Fibroblast of skin of back (primary cell): ENCODE measurements at regions not wholly inside any gene's neighbourhood (a gene's known extent, or its start where the extent isn't known, plus 50 kb on each side); places are given as distances from the start of the nearest gene placed in this dataset.
"Not testable (repeated sequence)": the region's sequence is repeated elsewhere in the genome, so short reads cannot be mapped to it uniquely, and the experiment has no call there.

Experiments used
- DNase-seq: peaks from one replicate; pipeline ENCODE4 v3.0.0-alpha.2; 2013

- DNase-seq = peak; percentile 80
These were observed 91.4 kb upstream of the RBMS1 start for GRCh38 chr2:160584972-160585494.

GRCh38 chr2:160590664-160591063, 97.1 kb upstream of the RBMS1 start:
- no peak for DNase-seq

DNA sequence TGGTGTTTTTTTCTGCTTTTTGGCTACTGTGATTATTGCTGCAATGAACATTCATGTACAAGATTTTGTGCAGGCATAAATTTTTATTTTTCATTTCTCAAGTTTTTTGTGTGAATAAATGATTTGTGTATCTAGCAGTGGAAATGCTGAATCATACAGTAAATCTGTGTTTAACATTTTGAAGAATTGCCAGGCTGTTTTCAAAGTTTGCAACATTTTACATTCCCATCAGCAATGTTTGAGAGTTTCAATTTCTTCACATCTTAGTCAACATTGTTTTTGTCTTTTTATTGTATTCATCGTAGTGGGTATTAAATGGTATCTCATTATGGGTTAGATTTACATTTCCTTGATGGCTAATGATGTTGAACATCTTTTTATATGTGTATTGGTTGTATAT, 98.8 kb upstream of the RBMS1 start:
- DNase-seq = no peak

- no peak for DNase-seq
These were observed 99.4 kb upstream of the RBMS1 start for GRCh38 chr2:160592993-160593392.

DNA sequence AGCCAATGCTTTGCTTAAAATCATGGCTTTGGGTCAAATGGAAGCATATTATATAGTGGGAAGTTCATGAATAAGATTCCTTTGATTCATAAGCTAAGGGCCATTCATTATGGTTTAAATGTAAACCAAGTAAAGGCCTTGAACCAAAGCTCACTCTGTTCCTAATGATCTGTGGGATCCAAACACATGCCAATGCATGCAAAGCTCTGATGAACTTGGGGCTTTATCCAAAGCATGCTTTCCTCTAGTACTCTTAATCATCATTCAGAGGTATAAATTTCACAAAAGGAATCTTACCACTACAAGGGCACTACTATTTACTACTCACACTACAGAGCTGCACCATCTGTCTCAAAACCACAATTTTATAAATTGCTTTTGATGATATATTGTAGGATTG, 102.8 kb upstream of the RBMS1 start:
- no peak for DNase-seq

GRCh38 chr2:160600437-160600836, 106.8 kb upstream of the RBMS1 start:
- not testable (repeated sequence) for DNase-seq

- DNase-seq = no peak
These were observed 108.5 kb upstream of the RBMS1 start for GRCh38 chr2:160602073-160602472.

DNA sequence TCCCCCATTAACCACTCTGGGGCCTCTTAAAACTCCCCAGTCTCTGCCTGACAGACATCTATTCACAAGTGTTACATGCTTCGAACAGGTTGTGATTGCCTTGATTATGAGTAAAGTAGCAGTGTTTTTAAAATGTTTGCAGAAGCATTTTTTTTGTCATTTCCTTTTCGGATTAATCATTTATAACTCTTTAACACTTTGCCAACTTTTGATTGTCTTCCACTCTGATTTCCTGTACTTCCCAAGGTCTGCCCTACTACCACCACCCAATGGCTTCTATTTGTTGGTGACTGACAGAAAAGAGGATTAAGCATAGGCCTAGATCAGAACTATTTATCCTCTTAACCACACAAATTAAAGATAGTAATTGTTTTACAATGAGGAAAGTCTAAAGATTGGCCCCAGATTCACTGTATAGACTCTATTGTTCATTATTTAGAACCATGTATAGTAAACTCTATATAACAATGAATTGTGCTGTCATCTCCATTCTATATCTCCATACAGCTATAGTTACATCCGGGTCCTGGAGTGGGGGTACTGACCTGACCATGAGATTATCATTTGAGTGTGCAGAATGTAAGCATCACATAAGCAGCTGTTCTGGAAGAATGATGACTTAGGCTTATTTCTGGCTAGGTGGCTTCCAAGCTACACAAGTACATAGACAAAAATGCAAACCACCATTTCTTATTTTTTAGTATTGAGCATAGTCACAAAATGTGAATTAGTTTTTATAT, 110.3 kb upstream of the RBMS1 start:
- DNase-seq = no peak

DNA sequence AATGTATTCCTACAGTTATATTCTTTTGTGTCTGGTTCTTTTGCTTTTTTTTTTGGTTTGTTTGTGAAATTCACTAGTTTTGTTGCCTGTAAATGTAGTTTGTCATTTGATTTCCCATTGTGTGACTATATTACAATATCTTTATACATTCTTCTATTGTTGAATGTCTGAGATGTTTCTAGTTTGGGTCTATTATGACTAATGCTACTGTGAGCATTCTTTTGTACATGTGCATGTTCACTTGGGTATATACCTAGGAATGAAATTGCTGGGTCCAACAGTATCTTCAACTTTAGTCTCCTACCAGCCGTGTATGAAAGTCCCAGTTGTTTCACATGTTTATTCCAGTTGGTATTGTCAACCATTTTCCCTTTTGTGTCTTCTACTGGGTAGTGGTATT, 112.7 kb upstream of the RBMS1 start:
- peak; percentile 53 for DNase-seq

GRCh38 chr2:160608599-160608998, 115.0 kb upstream of the RBMS1 start:
- no peak for DNase-seq

DNA sequence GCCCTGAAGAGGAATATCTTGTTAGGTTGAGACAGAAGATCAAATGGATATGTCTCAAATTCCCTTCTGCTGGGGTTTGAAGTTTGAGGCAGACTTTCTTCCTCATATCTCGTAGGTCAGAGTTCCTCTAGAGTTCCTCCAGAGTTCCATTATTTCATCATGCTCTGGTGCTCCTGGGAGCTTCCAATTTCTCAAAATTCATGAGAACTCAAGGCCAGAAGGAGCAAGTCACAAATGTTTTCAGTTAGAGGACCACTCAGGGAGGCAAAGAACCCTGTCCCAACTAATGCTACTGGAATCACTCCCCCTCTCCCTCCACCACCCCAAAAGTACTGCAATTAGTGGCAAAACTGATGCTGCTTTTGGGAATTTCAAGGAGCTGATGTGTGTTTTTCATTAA, 115.7 kb upstream of the RBMS1 start:
- DNase-seq = no peak

DNA sequence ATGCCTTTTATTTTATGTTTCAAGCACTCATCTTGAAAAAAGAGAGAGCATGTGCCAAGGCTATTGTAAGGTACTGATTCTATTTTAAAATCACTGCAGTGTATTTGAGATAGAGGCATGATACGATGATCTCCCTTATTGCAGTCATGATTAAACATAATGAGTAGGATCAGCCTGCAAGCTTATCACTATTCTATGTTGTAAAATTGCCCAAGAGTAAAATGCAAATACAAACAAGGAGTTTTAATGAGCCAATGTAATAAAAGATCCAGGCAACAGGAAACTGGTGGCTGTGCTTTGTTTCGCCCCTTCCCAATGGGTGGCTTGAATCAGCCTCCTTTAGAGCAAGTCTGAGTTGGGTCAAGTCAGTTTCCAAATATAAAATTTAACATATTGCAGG, 116.4 kb upstream of the RBMS1 start:
- no peak for DNase-seq

- peak; percentile 62 for DNase-seq
These were observed 118.8 kb upstream of the RBMS1 start for GRCh38 chr2:160612266-160612856.

- peak; percentile 87 for DNase-seq
These were observed 120.0 kb upstream of the RBMS1 start for GRCh38 chr2:160613466-160614153.

- no peak for DNase-seq
These were observed 120.8 kb upstream of the RBMS1 start for GRCh38 chr2:160614391-160614790.

- DNase-seq = no peak
These were observed 122.1 kb upstream of the RBMS1 start for GRCh38 chr2:160615706-160616105.

DNA sequence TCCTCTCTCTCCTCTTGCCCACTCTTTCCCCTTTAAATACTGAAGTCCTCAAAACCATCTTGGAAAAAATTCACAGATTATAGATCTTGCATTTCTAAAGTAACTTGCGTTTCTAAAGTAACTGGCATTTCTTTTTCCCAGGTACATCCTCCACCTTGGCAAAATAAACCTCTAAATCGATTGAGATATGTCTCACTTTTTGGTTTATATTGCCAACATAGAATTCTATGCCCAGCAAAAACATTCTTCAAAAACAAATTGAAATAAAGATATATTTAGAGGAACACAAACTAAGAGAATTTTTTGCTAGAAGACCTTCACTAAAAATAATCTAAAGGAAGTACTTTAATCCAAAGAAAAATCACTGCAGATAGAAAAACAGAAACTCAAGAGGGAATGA, 122.5 kb upstream of the RBMS1 start:
- DNase-seq = no peak

DNA sequence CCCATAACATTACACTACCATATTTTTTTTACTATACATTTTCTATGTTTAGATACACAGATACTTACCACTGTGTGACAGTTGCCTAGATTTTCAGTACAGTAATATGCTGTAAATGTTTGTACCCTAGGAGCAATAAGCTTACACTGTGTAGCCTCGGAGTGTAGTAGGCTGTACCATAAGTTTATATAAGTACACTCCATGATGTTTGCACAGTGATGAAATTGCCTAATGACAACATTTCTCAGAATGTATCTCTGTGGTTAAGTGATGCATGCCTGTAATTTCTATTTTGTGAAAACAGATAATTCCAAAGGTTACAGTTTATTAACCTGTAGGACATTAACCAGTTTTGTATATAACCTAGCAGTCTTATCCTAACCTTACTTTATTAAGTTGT, 128.1 kb upstream of the RBMS1 start:
- DNase-seq = peak; percentile 32

GRCh38 chr2:160628020-160628637, 134.5 kb upstream of the RBMS1 start:
- not testable (repeated sequence) for DNase-seq

DNA sequence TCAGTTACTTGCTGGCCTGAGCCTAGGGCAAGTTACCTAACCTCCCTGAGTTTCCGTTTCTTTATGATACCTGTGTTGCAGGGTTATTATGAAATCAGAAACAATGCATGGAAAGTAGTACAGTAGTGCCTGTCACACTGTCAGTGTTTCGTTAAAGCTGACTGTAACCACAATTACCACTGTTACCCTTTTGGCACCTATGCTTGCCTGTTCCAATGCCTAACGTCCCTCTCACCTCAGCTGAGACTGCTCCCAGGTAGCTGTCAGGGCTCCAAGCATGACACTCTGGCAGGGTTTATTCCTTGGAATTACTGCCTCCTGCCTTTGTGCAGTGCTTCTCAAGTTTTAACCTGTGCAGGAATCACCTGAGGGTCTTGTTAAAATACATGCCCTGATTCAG, 135.2 kb upstream of the RBMS1 start:
- no peak for DNase-seq

DNA sequence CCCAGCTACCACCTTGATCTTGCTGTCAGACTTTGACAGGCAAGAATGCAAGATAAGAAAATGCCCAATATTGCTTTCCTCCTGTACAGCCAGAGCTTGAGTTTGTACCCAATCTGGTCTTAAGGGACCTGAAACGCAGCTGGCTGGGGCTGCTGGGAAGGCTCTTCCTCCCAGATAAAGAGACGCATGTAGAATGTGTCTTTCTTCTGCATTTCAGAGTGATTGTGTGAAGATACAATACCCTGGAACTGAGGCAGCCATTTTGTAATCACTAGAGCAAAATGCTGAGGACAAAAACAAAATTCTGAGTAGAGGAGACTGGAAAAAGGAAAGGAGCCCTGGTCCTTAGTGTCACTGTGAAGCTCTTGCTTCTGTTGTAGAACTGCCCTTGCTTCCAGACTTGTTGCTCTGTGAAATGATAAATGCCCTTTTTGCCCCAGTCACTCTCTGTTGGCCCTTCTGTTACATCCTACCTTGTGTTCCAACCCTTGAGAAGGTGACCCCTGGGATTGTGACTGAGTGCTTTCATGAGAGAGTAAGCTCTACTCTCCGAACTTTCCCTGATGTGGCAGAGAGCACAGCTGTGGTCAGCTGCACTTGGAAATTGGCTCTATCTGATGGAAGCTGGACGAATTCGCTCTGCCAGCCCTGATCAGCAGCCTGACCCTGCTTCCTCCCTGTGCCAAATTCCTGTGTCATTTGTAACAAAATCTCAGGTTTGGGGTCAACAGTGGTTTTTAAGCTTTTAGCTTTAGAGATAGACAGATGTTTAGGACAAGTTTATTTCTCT, 137.4 kb upstream of the RBMS1 start:
- no peak for DNase-seq
